ENCODE measurements at regions not wholly inside any gene's neighbourhood (a gene's known extent, or its start where the extent isn't known, plus 50 kb on each side); places are given as distances from the start of the nearest gene placed in this dataset.

DNA sequence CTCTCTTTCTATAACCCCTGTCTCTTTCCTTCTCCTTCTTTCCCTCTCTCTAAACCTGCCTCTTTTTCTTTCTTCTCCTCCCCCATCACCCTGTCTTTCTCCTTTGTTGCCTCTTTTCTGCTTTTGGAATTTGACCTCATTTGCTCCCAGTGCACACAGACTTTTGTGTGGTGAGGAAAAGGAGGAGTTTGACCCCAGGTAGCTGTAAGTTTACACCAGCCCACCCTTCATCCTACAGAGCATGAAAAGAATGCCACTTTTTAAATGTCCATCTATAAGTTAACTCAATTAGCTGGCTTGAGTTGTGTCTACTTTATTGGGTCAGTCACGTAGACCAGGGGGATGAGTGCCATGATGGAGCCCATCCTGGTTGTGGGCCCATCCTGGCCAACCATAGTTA is 146.8 kb upstream of the SLC38A2 start:
- CTCF ChIA-PET = no interaction called here
- DNase-seq = no peak
- H3K4me3 ChIP-seq (ENCODE audit: low read depth in 2 of 2, low read length in 1 of 2) = no peak overlapping the region
- peaks cover 0 to 16% of the 10 kb centered on the region in 2 experiments for H3K36me3 ChIP-seq (replicated peaks in 1 of 2; ENCODE audit: control insufficient read depth in 1 of 2, insufficient read depth in 2 of 2, low read length in 1 of 2)
- POLR2A ChIA-PET = no interaction called here
- H3K79me2 ChIP-seq (ENCODE audit: insufficient read depth) = peaks cover 26% of the 10 kb centered on the region
- H3K27me3 ChIP-seq (ENCODE audit: insufficient read depth) = no peaks in the 10 kb centered on the region
- TF ChIP-seq FOSL2 (IDR thresholded peaks at IDR 0.05; ENCODE audit: borderline replicate concordance, low read depth) (no peak), RXRA (IDR thresholded peaks at IDR 0.05; ENCODE audit: borderline replicate concordance, low read depth) (no peak), TAF1 (IDR thresholded peaks at IDR 0.05; ENCODE audit: borderline replicate concordance, low read depth, low read length) (no peak), RAD21 (IDR thresholded peaks at IDR 0.05; ENCODE audit: low read length) (no peak), CHD2 (IDR thresholded peaks at IDR 0.05; ENCODE audit: low read length, partially characterized antibody) (no peak), ELF1 (IDR thresholded peaks at IDR 0.05) (no peak), NFIC (IDR thresholded peaks at IDR 0.05; ENCODE audit: borderline replicate concordance) (no peak), GATA2 (CRISPR knock-in tag; IDR thresholded peaks at IDR 0.05) (no peak), EP300 (IDR thresholded peaks at IDR 0.05; ENCODE audit: borderline replicate concordance in 1 of 2, low read depth in 1 of 2, low read length in 1 of 2) (no peak), FOXJ3 (CRISPR knock-in tag; IDR thresholded peaks at IDR 0.05) (no peak), TEAD4 (IDR thresholded peaks at IDR 0.05; ENCODE audit: borderline replicate concordance, insufficient read depth) (no peak)
- TF ChIP-seq, protein P1, sequence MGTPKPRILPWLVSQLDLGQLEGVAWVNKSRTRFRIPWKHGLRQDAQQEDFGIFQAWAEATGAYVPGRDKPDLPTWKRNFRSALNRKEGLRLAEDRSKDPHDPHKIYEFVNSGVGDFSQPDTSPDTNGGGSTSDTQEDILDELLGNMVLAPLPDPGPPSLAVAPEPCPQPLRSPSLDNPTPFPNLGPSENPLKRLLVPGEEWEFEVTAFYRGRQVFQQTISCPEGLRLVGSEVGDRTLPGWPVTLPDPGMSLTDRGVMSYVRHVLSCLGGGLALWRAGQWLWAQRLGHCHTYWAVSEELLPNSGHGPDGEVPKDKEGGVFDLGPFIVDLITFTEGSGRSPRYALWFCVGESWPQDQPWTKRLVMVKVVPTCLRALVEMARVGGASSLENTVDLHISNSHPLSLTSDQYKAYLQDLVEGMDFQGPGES (IDR thresholded peaks at IDR 0.05; ENCODE audit: low read depth, low read length) = no peak
- TF ChIP-seq, protein P2, sequence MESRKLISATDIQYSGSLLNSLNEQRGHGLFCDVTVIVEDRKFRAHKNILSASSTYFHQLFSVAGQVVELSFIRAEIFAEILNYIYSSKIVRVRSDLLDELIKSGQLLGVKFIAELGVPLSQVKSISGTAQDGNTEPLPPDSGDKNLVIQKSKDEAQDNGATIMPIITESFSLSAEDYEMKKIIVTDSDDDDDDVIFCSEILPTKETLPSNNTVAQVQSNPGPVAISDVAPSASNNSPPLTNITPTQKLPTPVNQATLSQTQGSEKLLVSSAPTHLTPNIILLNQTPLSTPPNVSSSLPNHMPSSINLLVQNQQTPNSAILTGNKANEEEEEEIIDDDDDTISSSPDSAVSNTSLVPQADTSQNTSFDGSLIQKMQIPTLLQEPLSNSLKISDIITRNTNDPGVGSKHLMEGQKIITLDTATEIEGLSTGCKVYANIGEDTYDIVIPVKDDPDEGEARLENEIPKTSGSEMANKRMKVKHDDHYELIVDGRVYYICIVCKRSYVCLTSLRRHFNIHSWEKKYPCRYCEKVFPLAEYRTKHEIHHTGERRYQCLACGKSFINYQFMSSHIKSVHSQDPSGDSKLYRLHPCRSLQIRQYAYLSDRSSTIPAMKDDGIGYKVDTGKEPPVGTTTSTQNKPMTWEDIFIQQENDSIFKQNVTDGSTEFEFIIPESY (IDR thresholded peaks at IDR 0.05; ENCODE audit: borderline replicate concordance, low read depth) = no peak
- TF ChIP-seq, protein P3, sequence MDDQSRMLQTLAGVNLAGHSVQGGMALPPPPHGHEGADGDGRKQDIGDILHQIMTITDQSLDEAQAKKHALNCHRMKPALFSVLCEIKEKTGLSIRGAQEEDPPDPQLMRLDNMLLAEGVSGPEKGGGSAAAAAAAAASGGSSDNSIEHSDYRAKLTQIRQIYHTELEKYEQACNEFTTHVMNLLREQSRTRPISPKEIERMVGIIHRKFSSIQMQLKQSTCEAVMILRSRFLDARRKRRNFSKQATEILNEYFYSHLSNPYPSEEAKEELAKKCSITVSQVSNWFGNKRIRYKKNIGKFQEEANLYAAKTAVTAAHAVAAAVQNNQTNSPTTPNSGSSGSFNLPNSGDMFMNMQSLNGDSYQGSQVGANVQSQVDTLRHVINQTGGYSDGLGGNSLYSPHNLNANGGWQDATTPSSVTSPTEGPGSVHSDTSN (IDR thresholded peaks at IDR 0.05) = no peak
- TF ChIP-seq, protein P4, sequence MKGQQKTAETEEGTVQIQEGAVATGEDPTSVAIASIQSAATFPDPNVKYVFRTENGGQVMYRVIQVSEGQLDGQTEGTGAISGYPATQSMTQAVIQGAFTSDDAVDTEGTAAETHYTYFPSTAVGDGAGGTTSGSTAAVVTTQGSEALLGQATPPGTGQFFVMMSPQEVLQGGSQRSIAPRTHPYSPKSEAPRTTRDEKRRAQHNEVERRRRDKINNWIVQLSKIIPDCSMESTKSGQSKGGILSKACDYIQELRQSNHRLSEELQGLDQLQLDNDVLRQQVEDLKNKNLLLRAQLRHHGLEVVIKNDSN (IDR thresholded peaks at IDR 0.05; ENCODE audit: borderline replicate concordance, low read depth) = no peak
- H3K9ac ChIP-seq = no peak overlapping the region
- peaks cover 2 to 14% of the 10 kb centered on the region in 2 experiments; a peak in 3 of 4 replicates for H3K4me1 ChIP-seq (ENCODE audit: control insufficient read depth in 1 of 2, insufficient read depth in 2 of 2, low read depth in 1 of 2, low read length in 1 of 2)
- no peaks in the 10 kb centered on the region for H3K9me2 ChIP-seq
- no peak overlapping the region for H2AFZ ChIP-seq (ENCODE audit: low read depth)
- no peaks in the 10 kb centered on the region for H4K20me1 ChIP-seq (ENCODE audit: insufficient read depth)
- H3K4me2 ChIP-seq = no peak overlapping the region
- WGBS (ENCODE audit: low lambda C conversion rate) = 100% methylated on average over 1 of the region's 1 CpG
- H3K9me3 ChIP-seq = no peaks in the 10 kb centered on the region
- H3F3A ChIP-seq (replicated peaks; ENCODE audit: insufficient read depth) = peaks cover 14% of the 10 kb centered on the region
- H3K27ac ChIP-seq (ENCODE audit: low read depth in 2 of 2, low read length in 1 of 2) = no peak overlapping the region
